GM10248 (cell line): ENCODE measurements at regions not wholly inside any gene's neighbourhood (a gene's known extent, or its start where the extent isn't known, plus 50 kb on each side); places are given as distances from the start of the nearest gene placed in this dataset.

Experiments
- CTCF ChIA-PET: fragments of 300-600 bp; sonication (Branson Sonifier 250); formaldehyde crosslinking; extraction: SDS; loops from one replicate; lab custom pipeline; 2021; ENCODE audit warnings: antibody characterized with exemption; lab: Yijun Ruan, JAX
- POLR2A ChIA-PET: fragments of 350-650 bp; sonication (Branson Sonifier 250); formaldehyde crosslinking; extraction: SDS; loops from one replicate; lab custom pipeline; 2020; ENCODE audit warnings: antibody characterized with exemption; lab: Yijun Ruan, JAX
- DNase-seq: peaks from one replicate; pipeline ENCODE4 v3.0.0; 2012; ENCODE audit errors: extremely low spot score
- TF ChIP-seq, protein P1 (sequence below): IDR thresholded peaks from 2 replicates; pipeline ENCODE4 v1.5.1; 2012; ENCODE audit warnings: mild to moderate bottlenecking, low read depth; ENCODE audit errors: extremely low read depth, missing control alignments, control extremely low read depth

DNA sequence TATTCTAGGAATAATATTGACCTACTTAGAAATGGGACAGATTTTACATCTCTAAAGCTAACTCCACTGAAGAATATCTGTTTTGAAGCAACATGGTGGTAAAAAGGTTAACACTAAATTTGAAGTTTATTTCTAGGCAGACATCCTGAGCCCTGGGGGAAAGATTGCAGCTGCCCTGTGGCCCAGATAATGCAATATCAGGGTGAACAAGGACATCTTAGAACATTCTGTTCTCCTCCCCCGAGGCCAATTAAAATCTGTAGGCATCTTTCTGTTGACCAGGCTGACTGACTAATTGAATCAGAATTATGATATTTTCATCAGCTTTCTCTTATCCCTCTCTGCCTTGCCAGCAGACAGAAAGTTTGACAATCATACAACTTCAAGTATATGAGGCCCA lies 149.8 kb upstream of the DUSP10 start:
- CTCF ChIA-PET = interaction anchor here (1.1 to 1.4 kb wide), 5 partner anchors 9 to 20 kb away, joined by 3 to 4 read pairs (median 3); no protein-coding TSS in a partner anchor
- TF ChIP-seq, protein P1, sequence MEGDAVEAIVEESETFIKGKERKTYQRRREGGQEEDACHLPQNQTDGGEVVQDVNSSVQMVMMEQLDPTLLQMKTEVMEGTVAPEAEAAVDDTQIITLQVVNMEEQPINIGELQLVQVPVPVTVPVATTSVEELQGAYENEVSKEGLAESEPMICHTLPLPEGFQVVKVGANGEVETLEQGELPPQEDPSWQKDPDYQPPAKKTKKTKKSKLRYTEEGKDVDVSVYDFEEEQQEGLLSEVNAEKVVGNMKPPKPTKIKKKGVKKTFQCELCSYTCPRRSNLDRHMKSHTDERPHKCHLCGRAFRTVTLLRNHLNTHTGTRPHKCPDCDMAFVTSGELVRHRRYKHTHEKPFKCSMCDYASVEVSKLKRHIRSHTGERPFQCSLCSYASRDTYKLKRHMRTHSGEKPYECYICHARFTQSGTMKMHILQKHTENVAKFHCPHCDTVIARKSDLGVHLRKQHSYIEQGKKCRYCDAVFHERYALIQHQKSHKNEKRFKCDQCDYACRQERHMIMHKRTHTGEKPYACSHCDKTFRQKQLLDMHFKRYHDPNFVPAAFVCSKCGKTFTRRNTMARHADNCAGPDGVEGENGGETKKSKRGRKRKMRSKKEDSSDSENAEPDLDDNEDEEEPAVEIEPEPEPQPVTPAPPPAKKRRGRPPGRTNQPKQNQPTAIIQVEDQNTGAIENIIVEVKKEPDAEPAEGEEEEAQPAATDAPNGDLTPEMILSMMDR = no peak
- POLR2A ChIA-PET = no interaction called here
- DNase-seq = no peak

DNA sequence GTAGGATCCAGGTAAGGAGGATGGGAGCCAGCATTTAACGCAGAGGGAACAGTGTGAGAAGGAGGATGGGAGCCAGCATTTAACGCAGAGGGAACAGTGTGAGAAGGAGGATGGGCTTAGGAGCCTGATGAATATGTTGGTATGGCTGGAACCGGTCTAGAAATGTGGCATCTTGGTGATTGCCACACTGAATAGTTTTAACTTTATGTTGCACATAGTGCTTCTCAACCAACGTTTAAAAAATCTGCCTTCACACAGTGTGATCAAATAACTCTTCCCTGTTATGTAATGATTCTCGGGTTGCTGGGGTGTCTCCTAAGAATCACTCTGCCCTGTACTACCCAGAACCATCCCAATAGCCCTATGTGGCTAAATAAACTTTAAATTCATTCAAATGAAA lies 146.9 kb upstream of the DUSP10 start:
- POLR2A ChIA-PET = no interaction called here
- TF ChIP-seq, protein P1 = no peak
- no peak for DNase-seq
- CTCF ChIA-PET = no interaction called here

DNA sequence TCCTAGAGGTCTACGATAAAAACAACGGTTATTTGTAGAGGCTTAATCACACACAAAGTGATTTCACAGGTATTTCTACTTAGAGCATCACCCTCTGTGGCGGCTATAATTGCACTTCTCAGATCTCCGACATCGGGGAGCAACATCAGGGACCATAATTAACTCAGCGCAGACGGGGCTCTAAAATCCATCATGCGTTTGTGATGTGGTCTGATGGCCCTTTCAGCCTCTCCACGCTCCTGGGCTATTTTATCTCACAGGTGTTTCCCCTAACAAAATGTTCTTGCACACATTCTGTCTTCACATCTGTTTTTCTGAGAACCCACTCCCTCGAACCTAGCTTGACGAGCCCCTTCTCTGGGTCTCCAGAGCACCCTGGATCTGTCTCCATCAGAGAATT lies 146.3 kb upstream of the DUSP10 start:
- ChIA-PET POLR2A (no interaction called here), CTCF (no interaction called here)
- TF ChIP-seq, protein P1 = no peak
- no peak for DNase-seq

DNA sequence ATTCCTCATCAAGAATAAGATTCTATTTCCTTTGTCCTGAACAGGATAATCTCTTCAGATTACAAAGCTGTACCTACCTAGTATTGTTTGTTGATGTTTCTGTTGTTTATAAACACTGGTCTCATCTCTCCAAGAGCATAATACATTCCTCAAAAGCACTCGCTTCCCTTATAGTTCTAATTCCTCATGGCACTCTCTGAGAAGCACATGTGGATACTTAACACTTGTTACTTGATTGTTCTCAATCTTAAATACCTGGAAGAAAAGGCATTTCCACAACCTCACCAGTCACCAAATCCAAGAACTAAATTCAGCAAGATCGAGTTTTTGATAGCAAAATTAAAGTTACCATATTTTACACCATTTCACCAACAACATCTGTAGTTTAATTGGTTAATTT lies 145.9 kb upstream of the DUSP10 start:
- no peak for DNase-seq
- CTCF ChIA-PET = no interaction called here
- TF ChIP-seq, protein P1 = no peak
- POLR2A ChIA-PET = no interaction called here

DNA sequence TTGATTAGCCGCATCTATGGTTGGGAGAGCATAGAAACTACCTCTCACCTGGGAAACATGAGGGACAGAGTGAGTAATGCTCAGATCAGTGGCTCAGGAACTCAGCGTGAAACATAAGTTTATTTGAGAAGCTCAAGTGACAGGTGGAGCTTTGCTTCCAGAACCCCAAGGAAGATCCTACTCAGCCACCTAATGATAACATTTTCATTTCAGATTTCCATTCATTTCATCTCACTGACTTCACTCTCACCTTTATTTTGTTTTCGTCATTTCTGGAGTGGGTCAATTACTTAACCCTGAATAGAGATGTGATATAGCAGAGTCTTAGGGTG lies 145.5 kb upstream of the DUSP10 start:
- TF ChIP-seq, protein P1 = no peak
- ChIA-PET CTCF (no interaction called here), POLR2A (no interaction called here)
- DNase-seq = no peak

DNA sequence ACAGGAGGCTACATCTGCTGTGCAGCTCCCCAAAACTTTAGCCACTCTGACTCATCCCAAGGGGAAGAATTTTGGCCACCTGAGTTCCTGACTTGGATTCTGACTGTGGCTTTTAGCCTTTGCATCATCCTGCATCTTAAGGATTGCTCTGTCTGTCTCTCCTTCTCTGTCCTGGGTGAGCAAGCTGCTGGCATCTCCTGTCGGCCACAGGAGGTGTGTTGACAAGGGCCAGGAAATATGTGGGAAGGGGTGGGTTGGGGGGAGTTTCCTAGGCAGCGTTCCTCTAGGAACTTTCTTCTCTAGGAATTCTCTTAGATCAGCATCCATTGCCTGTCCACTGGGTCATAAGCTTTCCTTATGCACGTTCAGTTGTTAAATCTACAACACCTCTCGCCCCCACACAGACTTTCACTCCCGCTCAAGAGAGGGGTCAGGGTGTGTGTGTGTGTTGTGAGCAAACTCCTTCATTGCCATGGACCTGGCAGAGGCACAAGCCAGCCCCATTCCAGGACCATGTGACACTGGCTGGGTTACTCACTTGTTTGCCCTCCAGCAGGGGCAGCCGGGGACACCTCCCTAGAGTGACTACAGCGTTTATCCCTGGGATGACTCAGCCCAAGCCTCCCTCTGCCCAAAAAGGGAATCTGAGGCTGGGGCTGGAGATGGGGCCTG lies 145.0 kb upstream of the DUSP10 start:
- TF ChIP-seq, protein P1 = no peak
- ChIA-PET CTCF (interaction anchor here (1.3 kb wide), 1 partner anchor 329 kb away, joined by 3 read pairs; no protein-coding TSS in a partner anchor), POLR2A (no interaction called here)
- no peak for DNase-seq

DNA sequence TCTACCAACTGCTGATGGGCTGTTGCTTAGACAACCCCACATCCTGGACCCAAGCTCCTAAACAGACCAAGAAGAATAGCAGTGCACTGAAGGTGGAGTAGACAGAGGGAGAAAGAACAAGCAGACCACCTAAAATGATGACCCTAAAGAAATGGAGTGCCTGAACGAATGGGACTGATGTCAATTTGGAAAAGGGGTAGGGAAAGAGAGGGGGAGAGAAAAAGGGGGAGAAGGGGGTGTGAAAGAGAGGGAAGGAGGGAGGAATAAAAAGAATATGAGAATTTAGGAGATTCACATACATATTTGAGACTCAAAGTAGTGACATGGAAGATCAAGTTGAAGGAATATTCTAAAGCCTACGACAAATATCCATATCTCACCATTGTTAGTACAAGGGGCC lies 144.4 kb upstream of the DUSP10 start:
- ChIA-PET CTCF (interaction anchor here (1.3 kb wide), 1 partner anchor 329 kb away, joined by 3 read pairs; no protein-coding TSS in a partner anchor), POLR2A (no interaction called here)
- TF ChIP-seq, protein P1 = no peak
- DNase-seq = no peak
